GM12878 (cell line): ENCODE measurements at regions not wholly inside any gene's neighbourhood (a gene's known extent, or its start where the extent isn't known, plus 50 kb on each side); places are given as distances from the start of the nearest gene placed in this dataset.

ENCODE experiments used
- ATAC-seq: fragments of 200-7000 bp; cut with Tn5 transposase; 3 replicates; pipeline ENCODE4 v1.9.1; 2020; ENCODE audit warnings: mild to moderate bottlenecking, moderate library complexity
- BruUV-seq: library from RNA; stranded (reverse); fragments of 400-500 nt; replicated peaks from 2 replicates; lab custom pipeline; 2021; lab: Mats Ljungman, UMichigan
- CTCF ChIA-PET: fragments of 300-600 bp; sonication (Branson Sonifier 250); formaldehyde crosslinking; extraction: SDS; loops from one replicate; lab custom pipeline; 2021; ENCODE audit warnings: inconsistent platforms; lab: Yijun Ruan, JAX
- POLR2A ChIA-PET: fragments of 350-600 bp; formaldehyde crosslinking; extraction: SDS; loops from one replicate; lab custom pipeline; 2021; ENCODE audit warnings: inconsistent platforms; lab: Charles Lee
- RAD21 ChIA-PET: fragments of 300-600 bp; sonication (Branson Sonifier 250); formaldehyde crosslinking; loops from one replicate; lab custom pipeline; 2023; ENCODE audit warnings: antibody characterized with exemption; ENCODE audit not compliant: unreplicated experiment; lab: Charles Lee
- SMC1A ChIA-PET: fragments of 300-600 bp; sonication (Branson Sonifier 250); formaldehyde crosslinking; loops from one replicate; lab custom pipeline; 2023; ENCODE audit not compliant: unreplicated experiment, uncharacterized antibody; lab: Charles Lee
- DNase-seq: peaks from one replicate; pipeline ENCODE4 v3.0.0-alpha.2; 2011; ENCODE audit warnings: low read depth, low spot score
- FAIRE-seq: peaks from 3 replicates; lab custom pipeline; 2011; peaks lifted over from hg19 to GRCh38; lab: Jason Lieb, UNC
- H2AFZ ChIP-seq: 2 replicates; pipeline ENCODE4 v1.6.0; 2011; ENCODE audit warnings: low read depth, low read length, control low read depth; ENCODE audit not compliant: control insufficient read depth
- H3K27ac ChIP-seq: 2 replicates; pipeline ENCODE4 v1.5.1; 2011; ENCODE audit warnings: control low read depth; ENCODE audit not compliant: control insufficient read depth, insufficient read depth
- H3K27me3 ChIP-seq, 2 experiments: replicated peaks in 1 of 2; 2 replicates each; pipeline versions ENCODE4 v1.6.0 to v1.6.1; 2011; ENCODE audit warnings: low read length in 1 of 2; ENCODE audit not compliant: control insufficient read depth in 2 of 2, insufficient read depth in 2 of 2
- H3K36me3 ChIP-seq, 2 experiments: 2 replicates each; pipeline ENCODE4 v1.5.1; 2011; ENCODE audit warnings: low read length in 1 of 2; ENCODE audit not compliant: control insufficient read depth in 2 of 2, insufficient read depth in 2 of 2
- H3K4me1 ChIP-seq: 2 replicates; pipeline ENCODE4 v1.6.1; 2011; ENCODE audit warnings: mild to moderate bottlenecking, low read length, moderate library complexity, mixed read lengths; ENCODE audit not compliant: control insufficient read depth, insufficient read depth
- H3K4me2 ChIP-seq: 2 replicates; pipeline ENCODE4 v1.6.0; 2011; ENCODE audit warnings: control low read depth; ENCODE audit not compliant: control insufficient read depth, insufficient read depth
- H3K4me3 ChIP-seq: fragments of 200-600 bp; sonication (generic); 2 replicates; pipeline ENCODE4 v1.5.1; 2016
- H3K79me2 ChIP-seq: 2 replicates; pipeline ENCODE4 v1.6.0; 2011; ENCODE audit warnings: low read length; ENCODE audit not compliant: control insufficient read depth, insufficient read depth
- H3K9ac ChIP-seq: 2 replicates; pipeline ENCODE4 v1.8.0; 2011; ENCODE audit warnings: low read length, control low read depth, mixed read lengths; ENCODE audit not compliant: control insufficient read depth, insufficient read depth
- H3K9me3 ChIP-seq: replicated peaks from 3 replicates; pipeline ENCODE4 v1.5.1; 2011; ENCODE audit warnings: mild to moderate bottlenecking, low read length; ENCODE audit not compliant: control insufficient read depth, insufficient read depth
- H4K20me1 ChIP-seq: 2 replicates; pipeline ENCODE4 v1.6.0; 2011; ENCODE audit not compliant: control insufficient read depth, insufficient read depth
- ATF7 ChIP-seq: fragments of 450-650 bp; IDR thresholded peaks from 2 replicates; pipeline ENCODE4 v1.6.1; 2016; ENCODE audit warnings: low read depth, mild to moderate bottlenecking
- HDAC2 ChIP-seq: fragments of 200-600 bp; sonication (generic); IDR thresholded peaks from 2 replicates; pipeline ENCODE4 v1.6.1; 2017
- KAT2A ChIP-seq: conservative IDR thresholded peaks from 2 replicates; pipeline ENCODE4 v1.6.1; 2011; ENCODE audit warnings: low read depth, low read length; ENCODE audit not compliant: control insufficient read depth
- KDM1A ChIP-seq: fragments of 200-600 bp; sonication (generic); IDR thresholded peaks from 2 replicates; pipeline ENCODE4 v1.6.1; 2016; ENCODE audit warnings: borderline replicate concordance
- MYB ChIP-seq: fragments of 150-350 bp; IDR thresholded peaks from 2 replicates; pipeline ENCODE4 v1.6.1; 2014; ENCODE audit warnings: mild to moderate bottlenecking, low read depth, low read length, borderline replicate concordance
- NFYA ChIP-seq: IDR thresholded peaks from 2 replicates; pipeline ENCODE4 v1.6.1; 2011; ENCODE audit warnings: low read depth, mild to moderate bottlenecking, low read length, improper control_type of control experiment, borderline replicate concordance
- NR2C1 ChIP-seq: fragments of 450-650 bp; IDR thresholded peaks from 2 replicates; pipeline ENCODE4 v1.6.1; 2017; ENCODE audit warnings: antibody characterized with exemption, mild to moderate bottlenecking, moderate library complexity
- WGBS: methylation state at CpG from one replicate; pipeline ENCODE4 v1.1.6; 2016; ENCODE audit warnings: low lambda C conversion rate; ENCODE audit not compliant: insufficient replicate concordance, insufficient coverage; ENCODE audit errors: missing lambda C conversion rate; 5-methylcytosine and 5-hydroxymethylcytosine counted together
- in situ Hi-C: fragments of 300-500 bp; cut with MboI; formaldehyde crosslinking; loops from 9 replicates; pipeline ENCODE4 v1.14.3; 2018; ENCODE audit warnings: mixed read lengths
- intact Hi-C: fragments of 100-400 bp; cut with micrococcal nuclease; formaldehyde crosslinking; loops from one replicate; pipeline ENCODE4 v1.14.2; 2022; ENCODE audit not compliant: unreplicated experiment
- TF ChIP-seq, protein P1 (sequence below): fragments of 450-650 bp; IDR thresholded peaks from 2 replicates; pipeline ENCODE4 v1.6.1; 2017; ENCODE audit warnings: low read depth, mild to moderate bottlenecking, moderate library complexity

DNA sequence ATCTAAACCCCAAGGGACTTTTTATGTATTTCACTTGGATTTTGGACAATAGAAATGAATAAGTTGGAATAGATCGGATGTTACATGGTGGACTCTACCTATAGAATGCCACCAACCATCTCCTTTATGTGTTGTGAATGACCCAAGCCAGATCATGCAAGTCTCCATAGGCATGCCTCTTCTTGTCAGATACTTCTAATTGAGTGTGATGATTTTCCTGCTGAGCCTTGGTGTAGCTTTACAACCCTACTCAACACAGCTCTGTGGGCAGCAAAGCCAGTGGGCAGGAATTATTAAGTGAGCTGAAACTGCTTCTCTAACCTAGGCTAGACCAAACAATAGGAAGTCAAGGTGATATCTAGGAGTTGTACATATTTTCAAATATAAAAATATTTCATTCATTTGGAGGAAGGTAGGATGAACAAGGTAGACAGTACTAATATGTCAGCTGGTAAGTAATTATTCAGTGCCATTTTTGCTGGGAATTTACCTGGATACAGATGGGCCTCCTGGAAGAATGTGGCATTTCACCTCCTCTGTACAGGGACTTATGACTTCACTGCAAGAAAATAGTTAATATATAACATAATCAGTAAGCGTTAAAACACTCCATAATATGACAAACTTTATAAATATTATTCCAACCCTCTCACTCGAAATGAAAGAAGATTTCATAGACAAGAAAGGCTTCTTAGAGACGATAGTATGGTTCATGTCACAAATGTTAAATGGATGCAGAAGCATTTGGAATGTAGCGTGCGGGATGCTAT is 298.0 kb upstream of the FAT1 start:
- ChIA-PET POLR2A (no interaction called here), SMC1A (no interaction called here), RAD21 (no interaction called here), CTCF (no interaction called here)
- no peak for DNase-seq
- intact Hi-C loops (no loop called here), in situ Hi-C loops (no loop called here)
- Histone ChIP-seq H4K20me1 (no peaks in the 10 kb centered on the region), H3K9me3 (no peaks in the 10 kb centered on the region), H3K4me3 (no peak overlapping the region), H3K4me1 (no peaks in the 10 kb centered on the region), H3K27ac (no peak overlapping the region), H3K36me3 (no peaks in the 10 kb centered on the region), H3K79me2 (no peaks in the 10 kb centered on the region), H3K27me3 (no peaks in the 10 kb centered on the region), H2AFZ (no peak overlapping the region), H3K9ac (no peak overlapping the region), H3K4me2 (no peak overlapping the region)
- FAIRE-seq, result no peak
- 56% methylated on average over 6 of the region's 6 CpGs for WGBS
- no TSS peak for BruUV-seq
- TF ChIP-seq NR2C1, result no peak
- TF ChIP-seq, protein P1, sequence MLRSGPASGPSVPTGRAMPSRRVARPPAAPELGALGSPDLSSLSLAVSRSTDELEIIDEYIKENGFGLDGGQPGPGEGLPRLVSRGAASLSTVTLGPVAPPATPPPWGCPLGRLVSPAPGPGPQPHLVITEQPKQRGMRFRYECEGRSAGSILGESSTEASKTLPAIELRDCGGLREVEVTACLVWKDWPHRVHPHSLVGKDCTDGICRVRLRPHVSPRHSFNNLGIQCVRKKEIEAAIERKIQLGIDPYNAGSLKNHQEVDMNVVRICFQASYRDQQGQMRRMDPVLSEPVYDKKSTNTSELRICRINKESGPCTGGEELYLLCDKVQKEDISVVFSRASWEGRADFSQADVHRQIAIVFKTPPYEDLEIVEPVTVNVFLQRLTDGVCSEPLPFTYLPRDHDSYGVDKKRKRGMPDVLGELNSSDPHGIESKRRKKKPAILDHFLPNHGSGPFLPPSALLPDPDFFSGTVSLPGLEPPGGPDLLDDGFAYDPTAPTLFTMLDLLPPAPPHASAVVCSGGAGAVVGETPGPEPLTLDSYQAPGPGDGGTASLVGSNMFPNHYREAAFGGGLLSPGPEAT, result no peak
- TF ChIP-seq KAT2A, result no peak
- TF ChIP-seq ATF7, result no peak
- no peak for TF ChIP-seq MYB
- TF ChIP-seq HDAC2, result no peak
- TF ChIP-seq NFYA, result no peak
- no peak for TF ChIP-seq KDM1A
- ATAC-seq, result no peak
